ENCODE measurements at regions not wholly inside any gene's neighbourhood (a gene's known extent, or its start where the extent isn't known, plus 50 kb on each side); places are given as distances from the start of the nearest gene placed in this dataset.
A peak's percentile ranks its signal among the peaks of the same experiment; 100 is the strongest.

- DNase-seq, result no peak
- H3K23ac ChIP-seq (ENCODE audit: insufficient read length, low read depth, low read length), result no peak overlapping the region
- H2BK5ac ChIP-seq (ENCODE audit: insufficient read length, low read length), result no peak overlapping the region
- WGBS (ENCODE audit: extremely low coverage, insufficient read length, low lambda C conversion rate), result no CpG with 5 or more reads among the region's 16 CpGs
- Mint-ChIP-seq H3K9me3 (peaks cover 0 to 10% of the 10 kb centered on the region in 2 experiments; a peak in 1 of 5 replicates), H3K36me3 (ENCODE audit: insufficient read depth in 1 of 3, low read depth in 3 of 3) (peaks cover 3 to 15% (median 3%) of the 10 kb centered on the region in 3 experiments; a peak in 2 of 7 replicates), H3K27me3 (ENCODE audit: low read depth) (peaks cover 9% of the 10 kb centered on the region), H3K4me1 (peaks cover 56 to 58% of the 10 kb centered on the region in 2 experiments), H3K27ac (no peak overlapping the region), H3K4me3 (peak overlapping the region in 1 of 2 experiments; percentile 72; a peak in 2 of 5 replicates)
- H2BK12ac ChIP-seq (ENCODE audit: insufficient read length, low read depth, low read length), result no peak overlapping the region
- H2AK5ac ChIP-seq (ENCODE audit: insufficient read length, low read length), result no peak overlapping the region
- no peak overlapping the region for H3K14ac ChIP-seq (ENCODE audit: insufficient read depth, low read length)
- no peaks in the 10 kb centered on the region for H3K79me2 ChIP-seq (ENCODE audit: insufficient read depth, low read length)
- H3K23me2 ChIP-seq (ENCODE audit: insufficient read length, low read depth, low read length, poor library complexity, severe bottlenecking), result peaks cover 7% of the 10 kb centered on the region
- no peaks in the 10 kb centered on the region for H3K4me1 ChIP-seq (ENCODE audit: insufficient read depth, low read length)
- no peak overlapping the region for H4K91ac ChIP-seq (ENCODE audit: insufficient read length, low read depth, low read length)
- H3K27ac ChIP-seq (ENCODE audit: insufficient read length, low read depth, low read length), result no peak overlapping the region
- H3K56ac ChIP-seq (ENCODE audit: insufficient read length, low read depth, low read length), result no peak overlapping the region
- H3K4me2 ChIP-seq (ENCODE audit: insufficient read depth, insufficient read length, low read length), result no peak overlapping the region
- no peak overlapping the region for H3K18ac ChIP-seq (ENCODE audit: insufficient read length, low read depth, low read length)
- H3T11ph ChIP-seq (ENCODE audit: low read length), result no peak overlapping the region
- H4K20me1 ChIP-seq (ENCODE audit: control insufficient read depth, insufficient read depth, insufficient read length), result no peaks in the 10 kb centered on the region
- no peak overlapping the region for H2AFZ ChIP-seq (ENCODE audit: low read length)
- no peak overlapping the region for H3K4ac ChIP-seq (ENCODE audit: low read depth, low read length)
- H3K9me3 ChIP-seq (ENCODE audit: control insufficient read depth, low read depth, low read length), result no peaks in the 10 kb centered on the region
- no peak overlapping the region for H3K9ac ChIP-seq (ENCODE audit: extremely low read depth, insufficient read length, low read length)
- no peak overlapping the region for H4K8ac ChIP-seq (replicated peaks; ENCODE audit: insufficient read length, low read depth, low read length)
- H4K5ac ChIP-seq (ENCODE audit: insufficient read length, low read depth, low read length), result no peak overlapping the region
- H2BK20ac ChIP-seq (ENCODE audit: low read depth, low read length, poor library complexity, severe bottlenecking), result no peak overlapping the region
- no peak overlapping the region for H2BK15ac ChIP-seq (ENCODE audit: low read depth, low read length)
- no peaks in the 10 kb centered on the region for H3K79me1 ChIP-seq (ENCODE audit: insufficient read depth, low read depth, low read length, poor library complexity, severe bottlenecking)
- TF ChIP-seq, protein P1, sequence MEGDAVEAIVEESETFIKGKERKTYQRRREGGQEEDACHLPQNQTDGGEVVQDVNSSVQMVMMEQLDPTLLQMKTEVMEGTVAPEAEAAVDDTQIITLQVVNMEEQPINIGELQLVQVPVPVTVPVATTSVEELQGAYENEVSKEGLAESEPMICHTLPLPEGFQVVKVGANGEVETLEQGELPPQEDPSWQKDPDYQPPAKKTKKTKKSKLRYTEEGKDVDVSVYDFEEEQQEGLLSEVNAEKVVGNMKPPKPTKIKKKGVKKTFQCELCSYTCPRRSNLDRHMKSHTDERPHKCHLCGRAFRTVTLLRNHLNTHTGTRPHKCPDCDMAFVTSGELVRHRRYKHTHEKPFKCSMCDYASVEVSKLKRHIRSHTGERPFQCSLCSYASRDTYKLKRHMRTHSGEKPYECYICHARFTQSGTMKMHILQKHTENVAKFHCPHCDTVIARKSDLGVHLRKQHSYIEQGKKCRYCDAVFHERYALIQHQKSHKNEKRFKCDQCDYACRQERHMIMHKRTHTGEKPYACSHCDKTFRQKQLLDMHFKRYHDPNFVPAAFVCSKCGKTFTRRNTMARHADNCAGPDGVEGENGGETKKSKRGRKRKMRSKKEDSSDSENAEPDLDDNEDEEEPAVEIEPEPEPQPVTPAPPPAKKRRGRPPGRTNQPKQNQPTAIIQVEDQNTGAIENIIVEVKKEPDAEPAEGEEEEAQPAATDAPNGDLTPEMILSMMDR (conservative IDR thresholded peaks at IDR 0.05), result no peak
- H2BK120ac ChIP-seq (ENCODE audit: low read depth, low read length, poor library complexity, severe bottlenecking), result no peak overlapping the region
- H3K27me3 ChIP-seq (ENCODE audit: insufficient read depth, low read length), result no peaks in the 10 kb centered on the region
These were observed 288.4 kb downstream of the SOX11 start for GRCh38 chr2:5980450-5981190.

Data from H9 (cell line).